Fibroblast of villous mesenchyme (primary cell): ENCODE measurements at regions not wholly inside any gene's neighbourhood (a gene's known extent, or its start where the extent isn't known, plus 50 kb on each side); places are given as distances from the start of the nearest gene placed in this dataset.
A peak's percentile ranks its signal among the peaks of the same experiment; 100 is the strongest.

Source experiments
- DNase-seq: peaks from one replicate; pipeline ENCODE4 v3.0.0-alpha.2; 2010; ENCODE audit warnings: low read depth
- H3K4me3 ChIP-seq: 2 replicates; pipeline ENCODE4 v1.5.1; 2011; ENCODE audit warnings: low read depth, mild to moderate bottlenecking, low read length
- CTCF ChIP-seq: IDR thresholded peaks from 2 replicates; pipeline ENCODE4 v1.5.1; 2012; ENCODE audit warnings: low read depth, mild to moderate bottlenecking, low read length; ENCODE audit not compliant: insufficient read depth

DNA sequence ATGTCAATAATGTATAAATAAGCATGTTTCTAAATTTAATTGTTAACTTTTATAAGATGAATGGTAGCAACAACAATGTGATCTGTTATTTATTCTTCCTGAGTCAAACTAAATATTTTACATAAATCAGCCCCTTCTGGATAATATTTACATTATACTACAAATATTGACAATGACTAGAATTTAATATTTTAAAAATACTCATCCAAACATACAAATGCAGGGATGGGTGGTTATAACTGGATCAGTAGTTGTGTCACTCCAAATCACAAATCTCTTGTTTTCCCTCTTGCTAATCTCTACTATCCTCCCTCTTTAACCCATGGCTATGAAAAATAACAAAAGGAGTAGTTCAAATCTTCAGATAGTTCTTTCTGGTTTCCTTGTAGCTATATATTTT is 407.0 kb downstream of the HTR7 start:
- no peak for TF ChIP-seq CTCF
- no peak for DNase-seq
- no peak overlapping the region for H3K4me3 ChIP-seq

GRCh38 chr10:90451283-90451682 is 406.6 kb downstream of the HTR7 start:
- DNase-seq = peak; percentile 82
- no peak for TF ChIP-seq CTCF
- no peak overlapping the region for H3K4me3 ChIP-seq

- no peak for TF ChIP-seq CTCF
- no peak overlapping the region for H3K4me3 ChIP-seq
- DNase-seq = no peak
Measured at GRCh38 chr10:90458054-90458453, 399.8 kb downstream of the HTR7 start.

GRCh38 chr10:90458571-90458970 is 399.3 kb downstream of the HTR7 start:
- no peak for TF ChIP-seq CTCF
- DNase-seq = no peak
- H3K4me3 ChIP-seq = no peak overlapping the region

DNA sequence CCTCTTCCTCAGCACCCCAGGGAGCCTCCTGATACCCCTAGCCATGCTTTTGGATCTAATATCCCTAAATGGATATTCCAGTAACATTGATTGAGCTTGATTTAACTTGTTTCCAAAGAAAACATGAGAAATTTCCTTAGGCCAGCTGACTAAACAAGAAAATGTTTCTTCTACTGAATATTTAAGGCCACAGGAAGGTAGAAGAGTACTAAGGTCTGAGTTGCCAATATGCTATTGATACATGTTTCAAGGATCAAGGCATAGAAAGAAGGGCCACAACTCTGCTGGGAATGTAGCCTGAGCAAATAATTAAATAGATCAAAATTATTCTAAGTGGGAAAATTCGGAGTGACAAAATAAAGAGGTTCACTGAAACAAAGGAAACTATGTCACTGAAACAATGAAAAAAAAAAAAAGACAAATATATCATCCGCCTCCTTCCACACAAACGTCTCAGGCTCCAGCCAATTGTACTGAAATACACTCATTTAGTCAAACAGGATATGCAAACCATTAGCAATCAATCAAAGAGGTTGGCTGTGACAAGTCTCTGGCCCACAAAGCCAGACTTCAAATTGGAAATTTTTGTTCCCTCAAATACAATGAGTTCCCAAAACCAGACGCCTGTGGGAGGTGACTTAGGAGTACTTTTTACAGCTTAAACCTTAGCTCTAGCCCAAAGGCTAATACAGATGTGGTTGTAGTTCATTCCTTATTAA is 396.2 kb downstream of the HTR7 start:
- TF ChIP-seq CTCF = no peak
- DNase-seq = no peak
- H3K4me3 ChIP-seq = no peak overlapping the region

- no peak overlapping the region for H3K4me3 ChIP-seq
- no peak for TF ChIP-seq CTCF
- peak; percentile 44 for DNase-seq
Measured at GRCh38 chr10:90462749-90463470, 394.9 kb downstream of the HTR7 start.
